ENCODE measurements at regions not wholly inside any gene's neighbourhood (a gene's known extent, or its start where the extent isn't known, plus 50 kb on each side); places are given as distances from the start of the nearest gene placed in this dataset.

- DNase-seq, result no peak
Observed at GRCh38 chr10:63749915-63750314, 228.7 kb downstream of the REEP3 start.

DNA sequence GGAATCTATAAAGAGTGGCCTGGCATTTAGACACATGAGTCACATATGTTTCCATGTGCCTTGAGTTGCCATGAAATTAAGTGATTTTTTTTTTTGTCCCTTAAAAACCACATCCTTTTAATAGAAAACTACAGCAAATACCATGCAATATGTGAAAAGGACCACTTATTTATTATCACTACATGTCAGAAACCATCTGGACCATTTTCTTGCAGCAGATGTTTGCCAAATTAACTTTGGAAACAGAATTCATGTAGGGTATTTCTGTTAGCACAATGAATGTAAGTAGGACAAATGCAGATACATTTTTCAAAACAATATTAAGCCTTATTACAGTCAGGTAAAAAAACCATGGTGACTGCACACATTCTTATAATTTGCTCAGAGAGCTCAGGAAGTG lies 230.6 kb downstream of the REEP3 start:
- no peak for DNase-seq

- DNase-seq, result no peak
Observed at GRCh38 chr10:63752318-63752717, 231.1 kb downstream of the REEP3 start.

GRCh38 chr10:63753808-63754207 lies 232.6 kb downstream of the REEP3 start:
- no peak for DNase-seq

DNA sequence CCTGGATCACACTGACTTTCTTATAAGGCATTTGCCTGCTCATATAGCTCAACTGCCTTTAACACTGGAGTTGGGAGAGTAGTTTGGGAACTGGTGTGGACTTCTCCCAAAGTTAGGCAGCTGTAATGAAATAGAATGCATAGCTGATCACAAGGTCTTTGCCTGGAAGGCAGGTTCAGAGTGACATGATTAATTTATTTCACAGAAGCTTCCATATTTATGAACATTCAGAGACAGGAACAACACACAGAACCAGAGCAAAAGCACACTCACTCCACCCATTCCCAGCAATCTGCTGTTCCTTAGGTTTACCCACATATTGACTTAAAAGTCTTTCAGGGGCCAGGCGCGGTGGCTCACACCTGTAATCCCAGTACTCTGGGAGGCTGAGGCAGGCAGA lies 234.2 kb downstream of the REEP3 start:
- no peak for DNase-seq

DNA sequence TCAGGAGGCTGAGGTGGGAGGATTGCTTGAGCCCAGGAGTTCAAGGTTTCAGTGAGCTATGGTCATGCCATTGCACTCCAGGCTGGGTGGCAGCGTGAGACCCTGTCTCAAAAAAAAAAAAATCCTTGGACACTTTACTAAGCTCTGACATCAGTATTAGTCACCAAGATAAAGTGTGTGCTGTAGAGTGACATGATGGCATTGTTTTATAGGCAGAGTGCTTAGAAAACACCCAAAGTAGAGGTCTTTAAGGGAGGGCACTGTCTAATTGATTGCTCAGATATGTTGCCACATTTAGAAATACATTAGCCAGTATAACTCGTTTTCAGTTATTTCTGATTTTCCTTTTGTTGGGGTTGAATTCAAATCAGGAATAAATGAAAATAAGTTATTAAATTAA lies 235.9 kb downstream of the REEP3 start:
- DNase-seq, result no peak

- DNase-seq, result no peak
Observed at GRCh38 chr10:63758080-63758479, 236.9 kb downstream of the REEP3 start.

DNA sequence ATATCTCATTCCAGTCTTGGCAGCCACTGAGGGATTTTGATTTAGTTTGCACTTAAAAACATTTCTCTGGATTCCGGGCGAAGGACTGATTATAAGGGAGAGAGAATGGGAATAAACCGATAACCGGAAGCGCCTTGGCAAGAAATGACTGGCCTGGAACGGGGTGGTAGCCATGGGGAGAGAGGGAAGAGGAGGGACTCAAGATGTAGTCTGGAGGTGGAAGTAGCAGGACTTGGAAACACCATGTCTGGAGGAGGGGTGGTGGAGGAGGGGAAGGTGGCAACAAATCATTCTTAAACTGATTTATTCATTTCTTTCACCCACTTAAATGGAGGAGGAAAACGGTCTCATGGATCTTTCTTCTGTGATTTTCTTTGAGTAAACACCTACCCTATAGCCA lies 238.1 kb downstream of the REEP3 start:
- DNase-seq, result no peak

DNA sequence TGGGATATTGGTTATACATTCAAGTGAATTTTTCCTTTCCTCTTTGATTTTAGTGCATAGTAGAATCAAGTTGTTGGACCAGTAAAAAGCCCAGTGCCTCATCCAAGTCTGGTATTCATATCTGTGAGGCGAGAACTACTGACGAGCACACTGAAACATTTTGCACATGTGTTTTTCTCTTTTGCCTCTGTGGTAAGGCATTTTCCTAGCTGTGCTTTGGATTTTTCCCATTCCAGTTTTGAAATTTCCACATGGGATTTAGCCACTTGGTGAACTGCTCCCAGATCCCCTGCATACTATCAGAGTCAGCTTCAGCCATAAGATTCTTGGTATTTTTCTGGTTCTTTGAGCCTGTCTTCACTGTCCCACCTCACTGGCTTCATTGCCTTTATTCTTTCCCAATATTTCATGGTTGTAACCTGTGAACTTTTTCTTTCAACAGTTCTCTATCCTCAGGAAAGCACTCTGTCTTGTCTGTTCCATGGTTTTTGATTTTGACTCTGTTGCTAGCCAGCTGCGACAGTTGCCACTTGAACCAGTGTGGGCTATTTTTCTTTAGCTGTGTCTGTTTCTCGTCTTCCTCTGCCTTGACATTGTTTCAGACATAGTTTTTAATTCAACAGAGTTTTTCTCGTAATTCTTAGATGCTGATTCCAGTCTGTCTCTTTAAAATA lies 239.0 kb downstream of the REEP3 start:
- DNase-seq, result no peak

- no peak for DNase-seq
Observed at GRCh38 chr10:63760708-63761047, 239.5 kb downstream of the REEP3 start.

DNA sequence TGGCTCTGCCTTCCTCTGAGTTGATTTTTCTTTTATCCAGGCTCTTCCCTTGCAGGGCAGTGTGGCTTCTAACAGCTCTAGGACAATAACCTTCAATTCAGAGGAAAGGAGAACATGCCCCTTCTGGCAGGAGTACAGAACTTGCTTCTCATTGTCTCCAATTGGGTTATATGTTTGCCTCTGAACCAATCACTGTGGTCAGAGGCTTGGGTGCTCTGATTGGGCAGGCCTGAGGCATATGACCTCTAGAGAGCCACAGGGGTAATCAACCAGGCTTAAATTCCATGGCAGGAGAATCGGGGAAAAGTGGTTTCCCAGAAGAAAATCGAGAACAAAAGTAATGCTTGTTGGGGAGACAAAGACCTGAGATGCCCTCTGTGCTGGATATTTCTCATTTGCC lies 240.0 kb downstream of the REEP3 start:
- DNase-seq, result peak; percentile 6

DNA sequence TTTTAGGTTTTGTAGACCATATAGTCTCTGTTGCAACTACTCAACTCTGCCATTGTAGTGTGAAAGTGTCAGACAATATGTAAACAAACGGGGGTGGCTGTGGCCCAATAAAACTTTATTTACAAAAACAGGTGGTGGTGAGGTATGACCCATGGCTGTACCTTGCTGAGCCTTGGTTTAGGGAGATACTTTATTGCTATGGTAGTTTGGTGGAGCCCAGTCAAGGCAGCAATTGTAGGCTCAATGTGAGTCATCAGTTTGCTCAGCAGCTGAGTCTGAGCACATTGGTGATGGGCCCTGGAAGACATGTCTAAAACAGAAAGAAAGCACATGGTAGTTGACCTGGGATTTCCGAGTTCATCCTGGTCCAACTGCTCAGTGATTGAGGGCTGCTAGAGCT lies 242.5 kb downstream of the REEP3 start:
- DNase-seq, result no peak

- no peak for DNase-seq
Observed at GRCh38 chr10:63765126-63765525, 243.9 kb downstream of the REEP3 start.

- no peak for DNase-seq
Observed at GRCh38 chr10:63766745-63767137, 245.5 kb downstream of the REEP3 start.

DNA sequence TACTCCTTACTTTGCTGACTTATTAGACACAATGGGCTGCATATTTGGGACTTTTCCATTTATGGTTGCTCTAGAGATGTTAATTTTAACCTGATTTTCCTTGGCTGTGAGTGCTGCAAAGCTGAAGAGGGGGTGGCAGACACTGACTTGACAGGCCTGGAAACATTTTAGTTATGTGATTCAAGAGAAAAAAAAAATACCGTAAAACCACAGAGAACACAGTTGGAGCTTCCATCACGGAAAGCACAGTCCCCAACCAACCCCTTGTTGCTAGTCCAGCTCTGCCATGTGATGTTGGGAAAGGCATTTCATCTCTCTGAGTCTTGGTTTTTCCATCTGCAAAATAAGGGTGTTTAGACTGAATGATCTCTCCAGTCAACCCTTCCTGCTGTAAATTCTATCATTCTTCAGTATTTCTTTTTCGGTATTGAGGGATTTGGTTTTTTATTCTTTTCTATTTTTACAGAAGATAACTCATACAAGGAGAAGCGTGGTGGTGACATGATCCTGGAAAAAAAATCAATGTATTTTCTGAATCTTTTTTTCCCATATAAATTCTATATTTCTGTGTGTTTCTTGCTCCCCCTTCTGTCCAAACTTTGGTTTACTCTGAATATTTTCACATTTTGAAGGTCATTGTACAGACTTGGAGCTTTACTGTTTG lies 246.1 kb downstream of the REEP3 start:
- DNase-seq, result no peak

- no peak for DNase-seq
Observed at GRCh38 chr10:63769367-63769766, 248.2 kb downstream of the REEP3 start.

DNA sequence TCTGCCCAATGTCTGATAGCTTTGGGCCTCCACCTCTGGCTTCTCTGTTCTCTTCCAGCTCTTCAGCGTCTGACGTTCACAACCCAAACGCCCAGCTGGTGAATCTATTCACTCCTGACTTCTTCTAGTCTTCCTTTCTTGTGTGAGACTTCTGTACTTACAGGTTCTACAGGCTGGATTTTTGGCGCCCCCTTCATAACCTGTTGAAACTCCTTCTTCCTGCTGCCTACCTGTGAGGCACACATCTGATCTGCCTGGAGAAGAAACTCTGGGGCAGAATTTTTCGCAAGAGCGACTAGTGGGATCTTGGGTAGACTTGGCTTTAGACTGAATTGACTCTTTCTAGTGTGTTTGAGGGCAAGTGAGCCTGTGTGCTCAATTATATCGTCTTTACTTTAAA lies 249.3 kb downstream of the REEP3 start:
- no peak for DNase-seq

GRCh38 chr10:63772491-63772890 lies 251.3 kb downstream of the REEP3 start:
- DNase-seq, result no peak

GRCh38 chr10:63773106-63773505 lies 251.9 kb downstream of the REEP3 start:
- DNase-seq, result no peak

DNA sequence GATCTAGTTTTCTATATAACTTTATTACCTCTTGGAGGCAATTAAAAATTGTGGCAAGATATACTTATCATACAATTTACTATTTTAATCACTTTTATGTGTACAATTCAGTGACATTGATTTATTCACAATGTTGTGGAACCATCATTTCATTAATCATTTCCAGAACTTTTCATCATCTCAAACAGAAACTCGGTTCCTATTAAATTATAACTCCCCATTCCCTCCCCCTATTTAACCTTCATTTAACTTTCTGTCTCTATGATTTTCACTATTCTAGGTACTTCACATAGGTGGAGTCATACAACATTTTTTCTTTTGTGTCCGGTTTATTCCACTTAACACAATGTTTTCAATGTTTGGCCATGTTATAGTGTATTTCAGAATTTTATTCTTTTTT lies 252.8 kb downstream of the REEP3 start:
- DNase-seq, result no peak

DNA sequence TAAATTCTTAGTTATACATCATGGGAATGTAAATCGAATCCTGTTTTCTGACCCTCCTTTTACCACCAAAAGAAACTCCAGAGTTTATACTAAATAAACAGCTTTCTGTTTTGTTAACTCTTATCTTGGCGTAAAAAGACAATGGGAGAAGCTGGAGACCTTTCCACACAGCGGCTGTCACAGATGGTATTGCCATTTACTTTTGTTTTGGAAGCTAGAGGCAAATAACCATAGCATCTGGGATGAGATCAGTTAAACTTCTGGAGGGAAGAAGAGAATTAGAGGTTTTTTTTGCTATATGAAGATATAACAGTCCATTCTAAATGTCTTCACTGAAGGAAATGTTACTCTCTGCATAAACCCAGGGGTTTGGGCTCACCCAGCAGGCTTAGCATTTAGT lies 258.9 kb downstream of the REEP3 start:
- DNase-seq, result no peak

DNA sequence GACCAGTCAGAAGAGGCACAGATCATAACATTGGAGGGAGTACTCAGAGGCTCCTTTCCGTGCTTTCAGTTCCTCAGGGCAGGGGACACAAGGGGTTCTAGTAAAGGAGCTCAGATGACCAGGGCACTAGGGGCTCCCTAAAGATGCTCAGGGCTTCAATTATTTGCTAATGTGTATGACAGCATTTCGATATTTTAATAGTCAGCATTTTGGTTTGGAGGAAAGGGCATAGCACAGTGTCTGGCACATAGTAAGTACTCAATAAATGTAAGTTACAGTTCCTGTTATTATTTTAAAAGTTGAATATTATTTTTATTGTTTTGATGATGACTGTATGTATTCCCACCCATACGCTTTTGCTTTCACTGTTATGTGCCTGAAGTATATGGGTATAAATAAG lies 260.0 kb downstream of the REEP3 start:
- no peak for DNase-seq

DNA sequence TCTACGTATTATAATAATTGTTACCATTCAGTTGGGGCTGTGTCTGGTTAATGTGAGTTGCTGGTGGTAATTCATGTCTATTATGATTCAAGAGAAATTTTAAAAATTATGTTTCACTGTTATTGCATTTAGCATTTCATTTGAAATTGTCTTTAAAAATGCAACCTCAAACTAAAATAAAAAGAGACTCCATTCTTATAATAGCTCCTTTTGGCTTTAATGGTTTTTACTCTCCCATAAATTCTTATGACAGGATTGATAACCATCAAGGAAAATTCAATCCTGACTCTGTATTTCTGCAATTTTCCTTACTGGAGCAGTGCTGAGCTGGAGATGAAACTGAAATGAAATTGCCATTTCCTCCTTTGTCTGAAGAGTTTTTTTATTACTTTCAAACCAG lies 262.7 kb downstream of the REEP3 start:
- DNase-seq, result no peak

DNA sequence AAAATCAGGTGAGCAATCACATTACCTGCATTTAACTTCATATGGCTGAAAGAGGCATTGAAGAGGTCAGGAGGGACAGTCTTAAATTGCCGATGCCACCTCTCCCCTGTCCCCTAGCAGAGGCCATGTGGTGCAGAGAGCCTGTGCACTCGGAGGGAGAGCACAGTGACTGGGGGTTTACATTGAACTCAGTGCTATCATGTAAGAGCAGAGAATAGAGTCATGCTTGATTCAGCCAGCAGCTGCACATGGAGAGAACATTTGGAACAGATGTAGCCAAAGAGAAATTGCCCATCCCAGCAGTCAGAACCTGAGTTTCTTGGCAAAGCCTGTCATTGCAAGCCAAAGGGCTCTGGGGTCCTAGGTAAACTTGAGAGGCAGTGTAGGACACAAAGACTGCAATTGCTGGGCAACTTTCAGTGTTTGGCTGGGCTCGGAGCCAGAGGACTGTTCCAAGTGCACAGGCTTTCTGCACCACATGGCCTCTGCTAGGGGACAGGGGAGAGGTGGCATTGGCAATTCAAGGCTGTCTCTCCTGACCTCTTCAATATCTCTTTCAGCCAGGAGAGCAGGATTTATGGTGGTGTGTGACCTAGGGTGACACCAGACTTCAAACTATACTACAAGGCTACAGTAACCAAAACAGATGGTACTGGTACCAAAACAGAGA lies 267.1 kb downstream of the REEP3 start:
- DNase-seq, result no peak

All from NCI-H82 (cell line).